ENCODE measurements at regions not wholly inside any gene's neighbourhood (a gene's known extent, or its start where the extent isn't known, plus 50 kb on each side); places are given as distances from the start of the nearest gene placed in this dataset.

DNA sequence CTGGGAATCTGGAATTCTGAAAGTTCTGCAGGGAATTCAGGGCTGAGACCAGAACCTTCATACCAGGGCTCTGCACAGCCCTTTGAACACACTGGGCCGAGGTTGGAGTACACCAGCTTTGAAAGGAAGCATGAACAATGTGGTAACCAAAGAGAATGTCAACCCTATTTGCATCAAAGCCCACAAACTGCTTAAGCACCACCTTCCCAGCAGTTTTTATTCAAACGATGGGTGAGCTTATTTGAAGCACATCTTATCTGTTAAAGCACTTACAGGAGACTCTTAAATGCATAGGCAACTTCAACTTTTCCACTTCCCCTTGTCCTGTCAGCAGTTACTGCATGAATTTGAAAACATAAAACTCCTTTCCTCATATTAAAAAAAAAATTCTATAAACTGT lies 96.6 kb downstream of the TXNL1 start:
- H4K20me1 ChIP-seq (ENCODE audit: insufficient read depth, low read length), result no peaks in the 10 kb centered on the region
- TF ChIP-seq RAD21 (IDR thresholded peaks at IDR 0.05; ENCODE audit: low read length) (no peak), MAFK (IDR thresholded peaks at IDR 0.05; ENCODE audit: low read depth, low read length) (no peak), MAZ (IDR thresholded peaks at IDR 0.05; ENCODE audit: borderline replicate concordance, low read depth, low read length) (no peak), CHD1 (IDR thresholded peaks at IDR 0.05; ENCODE audit: low read depth, low read length) (no peak), SMC3 (IDR thresholded peaks at IDR 0.05; ENCODE audit: low read depth, low read length) (no peak)
- no peak overlapping the region for H3K14ac ChIP-seq (replicated peaks; ENCODE audit: low read depth, low read length)
- no TSS peak for BruUV-seq (replicated peaks)
- H2BK5ac ChIP-seq (ENCODE audit: low read depth, low read length, poor library complexity, severe bottlenecking), result no peak overlapping the region
- no peak overlapping the region for H2BK120ac ChIP-seq (ENCODE audit: low read depth, low read length)
- no peak overlapping the region for H3K18ac ChIP-seq (ENCODE audit: low read depth, low read length)
- H4K8ac ChIP-seq (ENCODE audit: low read depth in 2 of 2, low read length in 2 of 2), result no peak overlapping the region
- H3K36me3 ChIP-seq (ENCODE audit: control insufficient read depth, insufficient read depth, low read length), result no peaks in the 10 kb centered on the region
- dilution Hi-C loops (cut with HindIII; ENCODE audit: low sequenced_read_pairs, unreplicated experiment), result no loop called here
- H4K5ac ChIP-seq (ENCODE audit: low read depth, low read length), result no peak overlapping the region
- no peaks in the 10 kb centered on the region for H3K4me1 ChIP-seq (ENCODE audit: control insufficient read depth, insufficient read depth, low read length)
- DNase-seq, result no peak
- no peak overlapping the region for H3K4me3 ChIP-seq (ENCODE audit: insufficient read depth, low read depth, low read length)
- H3K9ac ChIP-seq (ENCODE audit: low read depth, low read length), result no peak overlapping the region
- in situ Hi-C loops (cut with MboI; ENCODE audit: low sequenced_read_pairs), result no loop called here
- 20% methylated on average over 1 of the region's 2 CpGs; no CpG with 5 or more reads in 1 of the 2 experiments for WGBS, 2 experiments (ENCODE audit: extremely low coverage in 2 of 2, insufficient read length in 1 of 2)
- H2AK9ac ChIP-seq (replicated peaks; ENCODE audit: low read depth, low read length, poor library complexity), result no peak overlapping the region
- no peak overlapping the region for H3K27ac ChIP-seq (ENCODE audit: insufficient read depth, low read length)
- no peaks in the 10 kb centered on the region; the same call in 1 of the 2 replicates for H3K9me1 ChIP-seq (ENCODE audit: insufficient read depth, low read length)
- intact Hi-C loops (cut with micrococcal nuclease), result no loop called here
- no peak overlapping the region for H3K4ac ChIP-seq (ENCODE audit: low read depth, low read length)
- CTCF ChIA-PET, result no interaction called here
- H4K91ac ChIP-seq (ENCODE audit: insufficient read depth, low read depth, low read length), result no peak overlapping the region
- POLR2A ChIA-PET (ENCODE audit: unreplicated experiment), result no interaction called here
- H2BK15ac ChIP-seq (ENCODE audit: low read depth, low read length), result no peak overlapping the region
- no peak overlapping the region for H3K23ac ChIP-seq (ENCODE audit: low read depth, low read length)
- H2AK5ac ChIP-seq (ENCODE audit: low read depth, low read length), result no peak overlapping the region
- H3K27me3 ChIP-seq (ENCODE audit: control insufficient read depth, insufficient read depth, low read length), result peaks cover 4% of the 10 kb centered on the region
- no peak overlapping the region for H2BK20ac ChIP-seq (ENCODE audit: low read depth, low read length)
- 0 out of 2 replicates have a peak, but pooled peaks cover 2% of the 10 kb centered on the region for H3K9me3 ChIP-seq (ENCODE audit: control insufficient read depth, insufficient read depth, low read length)
- no peak overlapping the region for H3K4me2 ChIP-seq (ENCODE audit: low read depth, low read length)
- no peak overlapping the region for H2AFZ ChIP-seq (replicated peaks; ENCODE audit: low read length, poor library complexity)
- no peak for ATAC-seq (ENCODE audit: low read depth)
- H3K56ac ChIP-seq (ENCODE audit: extremely low read depth, insufficient read depth, low read length), result no peak overlapping the region
- no peaks in the 10 kb centered on the region for H3K79me1 ChIP-seq (ENCODE audit: low read depth in 1 of 2, low read length in 2 of 2)

All from IMR-90 (cell line).